HEK293 (cell line): ENCODE measurements at regions not wholly inside any gene's neighbourhood (a gene's known extent, or its start where the extent isn't known, plus 50 kb on each side); places are given as distances from the start of the nearest gene placed in this dataset.

Experiments used
- EGR2 ChIP-seq: fragments of 450-650 bp; formaldehyde crosslinking; IDR thresholded peaks from 2 replicates; pipeline ENCODE4 v1.5.1; 2016; ENCODE audit warnings: low read depth, missing biosample characterization, missing genetic modification characterization
- MYNN ChIP-seq: fragments of 450-650 bp; formaldehyde crosslinking; IDR thresholded peaks from 2 replicates; pipeline ENCODE4 v1.5.1; 2016; ENCODE audit warnings: missing biosample characterization, missing genetic modification characterization, borderline replicate concordance
- REPIN1 ChIP-seq: fragments of 450-650 bp; formaldehyde crosslinking; IDR thresholded peaks from 2 replicates; pipeline ENCODE4 v1.5.1; 2017; ENCODE audit warnings: missing biosample characterization, missing genetic modification characterization, low read depth
- YY1 ChIP-seq: fragments of 450-650 bp; formaldehyde crosslinking; IDR thresholded peaks from 2 replicates; pipeline ENCODE4 v1.5.1; 2018; ENCODE audit warnings: missing biosample characterization, missing genetic modification characterization
- ZNF174 ChIP-seq: fragments of 450-650 bp; formaldehyde crosslinking; IDR thresholded peaks from 2 replicates; pipeline ENCODE4 v1.5.0; 2017; ENCODE audit warnings: missing biosample characterization, mild to moderate bottlenecking, missing genetic modification characterization
- ZNF350 ChIP-seq: fragments of 450-650 bp; formaldehyde crosslinking; IDR thresholded peaks from 2 replicates; pipeline ENCODE4 v1.5.0; 2017; ENCODE audit warnings: missing biosample characterization, mild to moderate bottlenecking, missing genetic modification characterization
- ZNF391 ChIP-seq: fragments of 450-650 bp; formaldehyde crosslinking; IDR thresholded peaks from 2 replicates; pipeline ENCODE4 v1.5.1; 2016; ENCODE audit warnings: low read depth, missing biosample characterization, missing genetic modification characterization, borderline replicate concordance
- ZNF404 ChIP-seq: fragments of 450-650 bp; formaldehyde crosslinking; IDR thresholded peaks from 2 replicates; pipeline ENCODE4 v1.5.1; 2017; ENCODE audit warnings: missing biosample characterization, missing genetic modification characterization
- ZNF433 ChIP-seq: fragments of 450-650 bp; formaldehyde crosslinking; IDR thresholded peaks from 2 replicates; pipeline ENCODE4 v1.5.1; 2016; ENCODE audit warnings: missing biosample characterization, missing genetic modification characterization, low read depth
- TF ChIP-seq, protein P1 (sequence below): fragments of 450-650 bp; formaldehyde crosslinking; IDR thresholded peaks from 2 replicates; pipeline ENCODE4 v1.5.1; 2016; ENCODE audit warnings: missing biosample characterization, missing genetic modification characterization
- TF ChIP-seq, protein P2 (sequence below): fragments of 450-650 bp; formaldehyde crosslinking; IDR thresholded peaks from 2 replicates; pipeline ENCODE4 v1.5.1; 2017; ENCODE audit warnings: missing biosample characterization, mild to moderate bottlenecking, missing genetic modification characterization, moderate library complexity
- TF ChIP-seq, protein P3 (sequence below): fragments of 450-650 bp; IDR thresholded peaks from 2 replicates; pipeline ENCODE4 v1.5.1; 2018; ENCODE audit warnings: missing biosample characterization, missing genetic modification characterization
- TF ChIP-seq, protein P4 (sequence below): sonication (generic); formaldehyde crosslinking; IDR thresholded peaks from 2 replicates; pipeline ENCODE4 v1.8.1; 2022; ENCODE audit warnings: mild to moderate bottlenecking, moderate library complexity, missing genetic modification reagents
- TF ChIP-seq, protein P5 (sequence below): fragments of 450-650 bp; formaldehyde crosslinking; IDR thresholded peaks from 2 replicates; pipeline ENCODE4 v1.5.1; 2017; ENCODE audit warnings: missing biosample characterization, missing genetic modification characterization

DNA sequence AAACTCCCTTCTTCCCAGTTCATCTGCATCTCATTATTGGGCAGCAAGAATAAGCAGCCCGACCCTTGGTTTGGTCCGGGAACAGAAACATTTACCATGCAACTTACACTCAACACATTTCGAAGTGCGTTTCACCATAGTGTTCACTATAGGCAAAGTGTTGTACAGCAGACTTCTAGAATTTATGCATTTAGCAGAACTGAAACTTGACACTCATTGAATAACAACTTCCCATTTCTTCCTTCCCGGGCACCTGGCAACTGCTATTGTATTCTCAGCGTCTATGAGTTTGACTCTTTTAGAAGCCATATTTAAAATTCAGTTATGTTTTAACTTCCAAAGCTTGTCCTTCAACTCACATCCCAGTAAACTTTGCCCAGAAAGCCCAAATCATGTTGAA, 840.6 kb downstream of the NLGN4X start:
- TF ChIP-seq, protein P1, sequence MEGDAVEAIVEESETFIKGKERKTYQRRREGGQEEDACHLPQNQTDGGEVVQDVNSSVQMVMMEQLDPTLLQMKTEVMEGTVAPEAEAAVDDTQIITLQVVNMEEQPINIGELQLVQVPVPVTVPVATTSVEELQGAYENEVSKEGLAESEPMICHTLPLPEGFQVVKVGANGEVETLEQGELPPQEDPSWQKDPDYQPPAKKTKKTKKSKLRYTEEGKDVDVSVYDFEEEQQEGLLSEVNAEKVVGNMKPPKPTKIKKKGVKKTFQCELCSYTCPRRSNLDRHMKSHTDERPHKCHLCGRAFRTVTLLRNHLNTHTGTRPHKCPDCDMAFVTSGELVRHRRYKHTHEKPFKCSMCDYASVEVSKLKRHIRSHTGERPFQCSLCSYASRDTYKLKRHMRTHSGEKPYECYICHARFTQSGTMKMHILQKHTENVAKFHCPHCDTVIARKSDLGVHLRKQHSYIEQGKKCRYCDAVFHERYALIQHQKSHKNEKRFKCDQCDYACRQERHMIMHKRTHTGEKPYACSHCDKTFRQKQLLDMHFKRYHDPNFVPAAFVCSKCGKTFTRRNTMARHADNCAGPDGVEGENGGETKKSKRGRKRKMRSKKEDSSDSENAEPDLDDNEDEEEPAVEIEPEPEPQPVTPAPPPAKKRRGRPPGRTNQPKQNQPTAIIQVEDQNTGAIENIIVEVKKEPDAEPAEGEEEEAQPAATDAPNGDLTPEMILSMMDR (tag by site-specific recombination): no peak
- TF ChIP-seq ZNF433 (no peak), YY1 (tag by site-specific recombination) (no peak), REPIN1 (tag by site-specific recombination) (no peak), ZNF174 (tag by site-specific recombination) (no peak), ZNF350 (tag by site-specific recombination) (no peak), ZNF404 (tag by site-specific recombination) (no peak), MYNN (tag by site-specific recombination) (no peak), ZNF391 (tag by site-specific recombination) (no peak), EGR2 (tag by site-specific recombination) (no peak)
- TF ChIP-seq, protein P2, sequence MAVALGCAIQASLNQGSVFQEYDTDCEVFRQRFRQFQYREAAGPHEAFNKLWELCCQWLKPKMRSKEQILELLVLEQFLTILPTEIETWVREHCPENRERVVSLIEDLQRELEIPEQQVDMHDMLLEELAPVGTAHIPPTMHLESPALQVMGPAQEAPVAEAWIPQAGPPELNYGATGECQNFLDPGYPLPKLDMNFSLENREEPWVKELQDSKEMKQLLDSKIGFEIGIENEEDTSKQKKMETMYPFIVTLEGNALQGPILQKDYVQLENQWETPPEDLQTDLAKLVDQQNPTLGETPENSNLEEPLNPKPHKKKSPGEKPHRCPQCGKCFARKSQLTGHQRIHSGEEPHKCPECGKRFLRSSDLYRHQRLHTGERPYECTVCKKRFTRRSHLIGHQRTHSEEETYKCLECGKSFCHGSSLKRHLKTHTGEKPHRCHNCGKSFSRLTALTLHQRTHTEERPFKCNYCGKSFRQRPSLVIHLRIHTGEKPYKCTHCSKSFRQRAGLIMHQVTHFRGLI (tag by site-specific recombination): no peak
- TF ChIP-seq, protein P3, sequence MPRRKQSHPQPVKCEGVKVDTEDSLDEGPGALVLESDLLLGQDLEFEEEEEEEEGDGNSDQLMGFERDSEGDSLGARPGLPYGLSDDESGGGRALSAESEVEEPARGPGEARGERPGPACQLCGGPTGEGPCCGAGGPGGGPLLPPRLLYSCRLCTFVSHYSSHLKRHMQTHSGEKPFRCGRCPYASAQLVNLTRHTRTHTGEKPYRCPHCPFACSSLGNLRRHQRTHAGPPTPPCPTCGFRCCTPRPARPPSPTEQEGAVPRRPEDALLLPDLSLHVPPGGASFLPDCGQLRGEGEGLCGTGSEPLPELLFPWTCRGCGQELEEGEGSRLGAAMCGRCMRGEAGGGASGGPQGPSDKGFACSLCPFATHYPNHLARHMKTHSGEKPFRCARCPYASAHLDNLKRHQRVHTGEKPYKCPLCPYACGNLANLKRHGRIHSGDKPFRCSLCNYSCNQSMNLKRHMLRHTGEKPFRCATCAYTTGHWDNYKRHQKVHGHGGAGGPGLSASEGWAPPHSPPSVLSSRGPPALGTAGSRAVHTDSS (tag by site-specific recombination): no peak
- TF ChIP-seq, protein P4, sequence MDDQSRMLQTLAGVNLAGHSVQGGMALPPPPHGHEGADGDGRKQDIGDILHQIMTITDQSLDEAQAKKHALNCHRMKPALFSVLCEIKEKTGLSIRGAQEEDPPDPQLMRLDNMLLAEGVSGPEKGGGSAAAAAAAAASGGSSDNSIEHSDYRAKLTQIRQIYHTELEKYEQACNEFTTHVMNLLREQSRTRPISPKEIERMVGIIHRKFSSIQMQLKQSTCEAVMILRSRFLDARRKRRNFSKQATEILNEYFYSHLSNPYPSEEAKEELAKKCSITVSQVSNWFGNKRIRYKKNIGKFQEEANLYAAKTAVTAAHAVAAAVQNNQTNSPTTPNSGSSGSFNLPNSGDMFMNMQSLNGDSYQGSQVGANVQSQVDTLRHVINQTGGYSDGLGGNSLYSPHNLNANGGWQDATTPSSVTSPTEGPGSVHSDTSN (CRISPR knock-in tag): no peak
- TF ChIP-seq, protein P5, sequence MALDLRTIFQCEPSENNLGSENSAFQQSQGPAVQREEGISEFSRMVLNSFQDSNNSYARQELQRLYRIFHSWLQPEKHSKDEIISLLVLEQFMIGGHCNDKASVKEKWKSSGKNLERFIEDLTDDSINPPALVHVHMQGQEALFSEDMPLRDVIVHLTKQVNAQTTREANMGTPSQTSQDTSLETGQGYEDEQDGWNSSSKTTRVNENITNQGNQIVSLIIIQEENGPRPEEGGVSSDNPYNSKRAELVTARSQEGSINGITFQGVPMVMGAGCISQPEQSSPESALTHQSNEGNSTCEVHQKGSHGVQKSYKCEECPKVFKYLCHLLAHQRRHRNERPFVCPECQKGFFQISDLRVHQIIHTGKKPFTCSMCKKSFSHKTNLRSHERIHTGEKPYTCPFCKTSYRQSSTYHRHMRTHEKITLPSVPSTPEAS: no peak
